NCI-H82 treated with DMSO at 0.1 percent for 48 hours (cell line): ENCODE measurements at regions not wholly inside any gene's neighbourhood (a gene's known extent, or its start where the extent isn't known, plus 50 kb on each side); places are given as distances from the start of the nearest gene placed in this dataset.
A peak's percentile ranks its signal among the peaks of the same experiment; 100 is the strongest.
"Not testable (repeated sequence)": the region's sequence is repeated elsewhere in the genome, so short reads cannot be mapped to it uniquely, and the experiment has no call there.

Experiments
- DNase-seq: peaks from one replicate; lab custom pipeline; 2025; ENCODE audit not compliant: unreplicated experiment; lab: John Stamatoyannopoulos, UW

DNA sequence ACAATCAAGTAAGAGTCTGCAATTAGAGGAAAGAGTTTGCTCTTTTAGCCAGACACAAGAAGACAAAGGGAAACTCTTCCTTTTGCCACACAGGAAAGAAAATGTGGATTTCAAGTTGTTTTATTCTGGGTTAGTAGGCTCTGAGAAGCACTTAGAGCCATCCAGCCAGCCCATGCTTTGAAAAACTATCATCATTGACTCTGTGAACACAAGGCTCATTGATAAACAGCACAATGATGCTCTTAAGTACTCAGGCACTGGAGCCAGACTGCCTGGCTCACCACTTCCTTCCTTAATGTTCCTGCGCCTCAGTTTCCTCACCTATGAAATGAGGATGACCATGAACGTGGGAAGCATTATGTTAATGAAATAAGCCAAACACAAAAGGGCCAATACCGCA, 150.2 kb upstream of the EEA1 start:
- no peak for DNase-seq

DNA sequence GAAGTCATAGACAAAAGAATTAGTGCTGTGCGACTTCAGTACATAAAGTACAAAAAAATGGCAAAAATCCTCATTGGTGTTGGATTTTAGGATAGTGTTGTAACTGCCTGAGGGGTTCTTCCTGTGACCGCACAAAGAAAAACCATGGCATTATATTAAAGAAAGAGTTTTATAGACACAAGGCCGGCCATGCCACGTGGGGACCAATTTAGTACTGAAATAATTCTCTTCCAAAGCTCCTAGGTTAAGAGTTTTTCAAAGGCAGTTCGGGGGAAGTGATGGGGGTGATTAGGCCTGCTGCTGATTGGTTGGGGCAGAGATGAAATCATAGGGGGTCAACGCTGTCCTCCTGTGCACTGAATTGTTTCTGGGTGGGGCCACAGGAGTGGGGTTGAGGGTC, 150.9 kb upstream of the EEA1 start:
- DNase-seq = no peak

DNA sequence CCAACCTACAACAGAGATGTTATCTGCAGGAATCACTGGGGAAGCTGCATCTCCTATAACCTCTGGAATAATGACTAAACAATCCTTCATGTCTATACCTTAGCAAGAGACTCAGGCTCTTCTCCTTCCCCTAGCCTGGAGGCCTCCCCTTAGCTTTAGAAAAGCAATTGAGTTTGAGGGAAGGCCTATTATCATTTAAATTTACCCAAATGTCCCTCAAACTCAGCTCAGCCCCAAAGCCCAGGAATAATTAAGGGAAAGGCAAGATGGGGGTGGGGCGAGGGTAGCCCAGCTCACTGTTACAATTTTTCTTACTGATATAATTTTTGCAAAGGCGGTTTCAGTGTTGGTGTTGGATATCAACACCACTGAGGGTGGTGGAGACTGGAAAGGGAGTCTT, 151.4 kb upstream of the EEA1 start:
- DNase-seq = no peak

DNA sequence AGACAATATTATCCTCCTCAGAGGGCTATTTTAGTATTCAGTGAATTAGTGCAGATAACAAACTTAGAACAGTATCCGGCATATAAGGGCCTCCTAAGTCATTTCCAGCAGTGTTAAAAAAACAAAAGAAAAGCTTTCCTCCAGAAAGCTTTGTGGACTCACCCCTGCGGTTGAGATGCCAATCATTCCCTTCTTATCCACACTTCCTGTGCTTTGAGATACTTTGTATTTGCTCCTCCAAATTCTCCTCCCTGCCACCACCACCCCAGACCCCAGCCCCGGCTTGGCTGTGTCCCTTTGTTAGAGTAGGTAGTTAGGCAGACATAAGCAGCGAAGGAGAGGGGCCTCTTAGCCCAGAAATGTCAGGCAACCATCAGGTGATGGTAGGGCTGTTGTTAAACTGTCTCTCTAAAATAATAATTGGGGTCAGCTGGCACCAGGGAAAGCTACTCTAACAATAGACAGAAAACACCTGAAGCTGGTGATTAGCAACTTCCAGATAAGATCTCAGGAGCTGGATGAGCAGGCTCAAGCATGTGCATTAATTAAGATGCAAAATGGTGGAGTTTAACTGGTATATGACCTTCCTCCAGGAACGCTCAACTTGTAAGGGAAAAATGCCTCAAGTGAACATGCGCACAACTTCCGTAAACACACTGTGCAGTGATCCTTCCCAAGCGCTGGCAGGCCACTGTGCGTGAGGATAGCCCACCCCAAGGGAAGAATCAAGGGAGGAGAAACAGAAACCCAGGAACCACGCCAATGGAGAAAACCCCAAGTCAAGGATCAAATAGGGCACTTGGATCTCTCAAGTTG, 152.1 kb upstream of the EEA1 start:
- DNase-seq = no peak

DNA sequence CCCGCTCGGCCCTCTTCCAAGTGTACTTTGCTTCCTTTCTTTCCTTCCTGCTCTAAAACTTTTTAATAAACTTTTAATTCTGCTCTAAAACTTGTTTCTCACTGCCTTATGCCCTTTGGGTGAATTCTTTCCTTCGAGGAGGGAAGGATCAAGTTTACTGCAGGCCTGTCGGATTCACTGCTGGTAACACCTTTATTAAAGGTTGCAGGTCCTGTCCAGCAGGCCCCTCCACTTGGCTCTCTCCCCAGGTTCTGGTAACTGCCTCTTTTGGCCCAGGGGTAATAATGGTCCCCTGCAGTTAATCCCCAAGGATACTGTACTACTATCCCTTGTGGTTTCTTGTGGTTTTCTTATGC, 152.7 kb upstream of the EEA1 start:
- no peak for DNase-seq

DNA sequence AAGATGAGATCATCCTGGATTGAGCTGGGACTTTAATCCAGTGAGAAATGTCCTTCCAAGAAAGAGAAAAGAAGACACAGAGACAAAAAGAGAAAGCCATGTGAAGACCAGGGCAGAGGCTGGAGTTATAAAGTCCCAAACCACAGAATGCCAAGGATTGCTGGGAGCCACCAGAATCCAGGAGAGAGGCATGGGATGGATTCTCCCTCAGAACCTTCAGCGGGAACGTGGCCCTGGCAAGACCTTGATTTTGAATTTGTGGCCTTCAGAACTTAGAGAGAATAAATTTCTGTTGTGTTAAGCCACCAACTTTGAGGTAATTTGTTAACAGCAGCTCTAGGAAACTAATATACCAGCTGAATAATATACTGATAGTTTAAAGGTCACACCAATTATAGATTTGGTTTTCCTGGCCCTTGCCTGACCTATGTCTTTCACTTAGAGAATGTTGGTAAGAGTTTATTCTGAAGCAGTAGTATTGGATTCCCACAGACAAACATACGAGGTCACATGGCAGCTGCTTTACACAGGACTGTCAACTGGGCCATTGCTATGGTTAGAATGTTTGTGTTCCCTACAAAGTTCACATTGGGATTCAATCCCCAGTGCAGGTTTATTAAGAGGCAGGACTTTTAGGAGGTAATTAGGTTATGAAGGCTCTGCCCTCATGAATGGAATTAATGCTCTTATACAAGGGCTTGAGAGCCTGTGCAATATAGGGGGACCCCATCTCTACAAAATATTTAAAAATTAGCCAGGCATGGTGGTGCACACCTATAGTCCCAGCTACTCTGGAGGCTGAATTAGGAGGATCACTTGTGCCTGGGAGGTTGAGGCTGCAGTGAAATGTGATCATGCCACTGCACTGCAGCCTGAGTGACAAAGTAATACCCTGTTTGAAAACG, 156.5 kb upstream of the EEA1 start:
- DNase-seq = no peak

DNA sequence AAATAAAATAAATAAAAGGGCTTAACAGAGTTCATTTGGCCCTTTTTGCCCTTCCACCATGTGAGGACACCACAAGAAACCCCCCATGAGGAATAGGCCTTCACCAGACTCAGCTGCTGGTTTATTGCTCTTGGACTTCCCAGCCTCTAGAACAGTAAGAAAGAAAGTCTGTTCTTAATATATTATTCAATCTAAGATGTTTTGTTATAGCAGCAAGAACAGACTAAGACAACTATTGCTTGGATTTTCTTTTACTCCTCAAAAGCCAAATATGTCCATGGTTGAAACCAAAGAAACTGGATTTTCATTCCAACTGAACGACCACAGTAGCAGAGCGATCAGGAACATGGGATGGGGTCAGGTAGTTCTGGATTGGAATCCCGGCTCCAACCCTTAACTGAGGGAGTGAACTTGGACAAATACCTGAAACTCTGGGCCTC, 157.2 kb upstream of the EEA1 start:
- no peak for DNase-seq

DNA sequence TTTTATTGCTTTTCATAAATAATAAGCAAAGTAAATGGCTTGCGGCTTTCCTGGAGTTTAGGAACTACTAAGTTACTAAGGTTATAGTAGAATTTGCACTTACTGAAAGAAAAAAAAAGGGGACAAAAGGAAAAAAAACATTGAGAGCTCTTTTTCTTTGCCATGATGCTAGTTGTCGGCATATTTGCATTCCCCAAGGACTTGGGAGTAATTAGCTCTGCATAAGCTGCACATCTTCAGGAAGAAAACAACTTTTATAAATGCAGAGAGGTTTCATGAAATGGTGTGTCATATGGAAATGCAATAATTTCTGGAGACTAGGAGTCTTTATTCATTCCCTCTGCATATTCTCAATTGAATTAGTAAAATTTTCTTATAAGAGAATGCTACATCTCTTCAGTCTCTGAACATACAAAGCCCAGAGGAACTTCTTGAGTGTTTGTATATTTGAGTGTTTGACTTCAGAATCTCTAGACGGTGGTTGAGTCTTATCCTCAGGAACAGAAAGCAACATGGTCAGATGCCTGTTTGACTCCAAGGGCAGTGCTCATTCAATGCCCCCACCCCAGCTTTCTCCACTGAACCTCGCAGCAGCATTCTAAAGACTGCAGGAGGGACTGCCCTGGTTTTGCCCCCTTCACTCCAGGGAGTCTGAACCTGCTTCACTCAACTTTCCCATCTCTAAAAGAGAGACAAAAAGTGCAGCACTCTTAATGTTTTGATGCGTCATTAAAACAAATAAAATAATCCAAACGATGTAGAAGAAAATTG, 158.9 kb upstream of the EEA1 start:
- DNase-seq = no peak

DNA sequence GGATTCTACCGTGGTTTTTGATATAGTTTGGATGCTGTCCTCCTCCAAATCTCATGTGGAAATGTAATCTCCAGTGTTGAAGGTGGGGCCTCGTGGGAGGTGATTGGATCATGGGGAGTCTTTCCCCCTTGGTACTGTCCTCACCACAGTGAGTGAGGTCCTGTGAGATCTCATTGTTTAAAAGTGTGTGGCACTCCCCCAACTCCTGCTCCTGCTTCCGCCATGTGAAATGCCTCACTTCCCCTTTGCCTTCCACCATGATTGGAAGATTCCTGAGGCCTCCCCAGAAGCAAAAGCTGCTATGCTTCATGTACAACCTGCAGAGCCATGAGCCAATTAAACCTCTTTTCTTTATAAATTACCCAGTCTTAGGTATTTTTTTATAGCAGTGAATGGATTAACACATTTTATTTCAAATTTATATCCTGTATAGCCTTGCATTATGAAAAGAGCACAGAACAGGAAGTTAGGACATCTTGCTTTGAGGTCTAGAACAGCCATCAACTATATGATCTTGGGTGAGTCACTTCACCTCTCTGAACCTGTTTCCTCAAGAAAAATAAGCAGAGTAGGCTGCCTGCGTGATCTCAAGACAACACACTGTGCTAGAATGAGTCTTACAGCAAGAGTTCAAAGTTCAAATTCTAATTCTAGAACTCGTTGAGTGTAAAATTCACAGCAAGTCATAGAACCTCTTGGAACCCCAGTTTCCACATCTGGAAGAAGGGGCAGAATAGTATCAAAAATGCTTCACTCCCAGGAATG, 160.9 kb upstream of the EEA1 start:
- no peak for DNase-seq

DNA sequence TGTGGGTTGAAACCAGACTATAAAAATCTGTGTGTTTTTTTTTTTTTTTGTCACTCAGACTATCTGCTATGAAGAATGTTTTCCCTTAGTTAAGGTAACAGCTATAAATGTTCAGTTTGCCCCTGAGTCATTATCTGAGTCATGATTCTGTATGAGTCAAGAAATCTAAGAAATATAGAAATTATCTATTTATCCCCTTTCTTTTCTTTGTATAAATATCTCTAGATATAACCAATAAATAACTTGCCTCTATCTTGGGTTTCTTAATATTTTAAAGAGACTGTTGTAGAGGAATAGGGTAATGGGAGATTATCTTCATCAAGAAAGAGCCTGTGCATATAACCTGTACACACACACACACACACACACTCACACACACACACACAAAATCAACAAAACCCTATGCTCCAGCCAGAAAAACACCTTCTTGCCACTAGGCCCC, 161.7 kb upstream of the EEA1 start:
- DNase-seq = no peak

DNA sequence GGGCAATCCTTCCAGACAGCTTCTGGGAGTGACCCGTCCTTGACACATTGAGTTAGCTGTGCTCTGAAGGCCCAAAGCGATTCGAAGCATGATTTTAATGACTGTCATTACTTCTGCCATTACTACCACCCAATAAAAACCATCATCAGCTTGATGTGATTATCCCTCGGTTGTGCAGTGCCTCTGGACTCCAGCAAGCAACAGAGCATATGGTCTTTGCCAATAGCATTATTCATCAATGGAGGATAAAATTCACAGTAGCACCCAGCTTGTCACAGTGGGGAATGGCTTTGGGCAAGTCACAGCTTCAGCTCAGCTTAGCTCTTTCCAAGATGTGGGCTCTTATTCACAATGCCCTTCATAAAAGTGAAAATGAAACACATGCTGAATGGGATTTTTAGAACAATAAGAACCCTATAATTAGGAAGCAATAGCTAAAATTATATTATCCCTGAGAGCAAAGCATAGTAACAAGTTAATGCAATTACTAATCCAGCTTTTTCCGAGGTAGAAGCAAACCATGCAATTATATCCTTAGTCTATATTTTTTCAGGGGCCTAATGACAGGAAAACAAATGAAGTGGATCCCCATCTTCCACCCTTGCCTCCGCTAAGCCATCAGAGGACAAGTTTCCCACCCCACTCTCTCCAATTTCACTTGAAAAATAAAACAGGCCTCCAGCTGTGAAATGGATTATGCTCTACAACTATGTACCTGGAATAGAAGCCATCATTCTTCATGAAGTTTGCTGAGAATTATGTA, 163.0 kb upstream of the EEA1 start:
- DNase-seq = peak; percentile 50

DNA sequence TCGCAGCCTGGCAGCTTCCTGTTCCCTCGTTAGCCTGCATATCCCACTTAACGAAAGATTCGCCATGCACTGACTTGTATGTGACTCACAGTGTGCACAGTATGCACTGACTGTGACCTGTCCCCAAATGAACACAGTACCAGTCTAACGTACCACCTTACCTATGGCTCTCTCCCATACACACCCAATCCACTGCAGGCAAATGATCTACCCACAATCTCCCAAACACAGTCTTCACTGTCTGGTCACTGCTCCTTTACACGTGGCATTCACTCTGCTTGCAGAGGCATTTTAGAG, 163.5 kb upstream of the EEA1 start:
- DNase-seq = no peak

DNA sequence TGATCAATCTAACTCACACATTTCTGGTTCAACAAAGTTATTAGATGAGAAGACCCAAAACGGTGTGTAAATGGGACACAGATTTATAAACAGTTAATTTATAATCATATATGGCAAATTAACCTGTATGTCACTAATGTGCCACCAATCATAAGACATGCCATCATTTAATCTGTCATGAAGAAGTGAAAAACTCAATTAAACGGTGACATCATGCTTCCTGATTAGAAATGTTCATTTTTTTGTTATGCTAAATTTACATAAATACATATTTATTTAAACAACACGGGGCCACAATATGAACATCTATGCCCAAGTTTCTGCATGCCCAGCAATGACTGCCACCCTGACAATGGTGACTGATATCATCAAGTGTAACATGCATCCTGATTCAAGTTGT, 164.1 kb upstream of the EEA1 start:
- DNase-seq = no peak

DNA sequence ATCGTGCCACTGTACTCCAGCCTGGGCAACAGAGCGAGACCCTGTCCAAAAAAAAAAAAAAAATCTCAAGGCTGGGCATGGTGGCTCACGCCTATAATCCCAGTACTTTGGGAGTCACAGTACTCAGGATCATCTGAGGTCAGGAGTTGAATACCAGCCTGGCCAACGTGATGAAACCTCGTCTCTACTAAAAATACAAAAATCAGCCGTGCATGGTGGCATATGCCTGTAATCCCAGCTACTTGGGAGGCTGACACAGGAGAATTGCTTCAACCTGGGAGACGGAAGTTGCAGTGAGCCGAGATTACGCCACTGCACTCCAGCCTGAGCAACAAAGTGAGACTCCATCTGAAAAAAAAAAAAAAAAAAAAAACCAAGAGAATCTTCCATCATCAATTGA, 165.1 kb upstream of the EEA1 start:
- not testable (repeated sequence) for DNase-seq

DNA sequence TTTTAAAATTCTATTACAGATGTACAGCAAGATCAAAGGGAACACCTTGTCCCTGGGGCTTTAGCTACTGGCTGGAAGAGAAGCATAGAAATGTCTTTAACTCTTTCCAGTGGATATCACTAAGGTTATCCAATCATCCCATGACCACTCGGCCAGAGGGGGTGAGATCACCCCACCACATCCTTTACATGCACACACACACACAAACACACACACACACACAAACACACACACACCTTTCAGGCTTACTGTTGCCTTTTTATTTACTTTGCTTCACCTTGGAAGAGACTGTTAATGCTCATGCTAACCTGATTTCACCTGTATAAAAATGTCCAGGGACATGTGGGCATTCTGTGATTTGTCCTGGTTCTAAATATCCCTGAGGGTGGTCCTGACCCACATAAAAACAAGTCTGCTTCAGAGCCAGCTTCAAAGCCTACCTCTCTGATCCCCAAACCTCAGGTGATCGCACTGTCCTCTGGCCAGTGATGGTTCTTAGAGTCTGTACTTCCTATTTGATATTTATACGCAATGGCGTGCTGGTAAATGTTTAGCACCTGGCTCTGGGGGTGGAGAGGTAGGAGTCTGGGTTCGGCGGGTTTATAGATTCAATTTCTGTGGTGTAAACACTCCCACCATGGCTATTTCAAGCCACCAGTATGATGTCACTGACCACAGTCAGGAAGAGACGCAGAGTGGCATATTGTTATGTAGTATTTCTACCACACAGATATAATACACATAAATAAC, 166.1 kb upstream of the EEA1 start:
- DNase-seq = no peak

DNA sequence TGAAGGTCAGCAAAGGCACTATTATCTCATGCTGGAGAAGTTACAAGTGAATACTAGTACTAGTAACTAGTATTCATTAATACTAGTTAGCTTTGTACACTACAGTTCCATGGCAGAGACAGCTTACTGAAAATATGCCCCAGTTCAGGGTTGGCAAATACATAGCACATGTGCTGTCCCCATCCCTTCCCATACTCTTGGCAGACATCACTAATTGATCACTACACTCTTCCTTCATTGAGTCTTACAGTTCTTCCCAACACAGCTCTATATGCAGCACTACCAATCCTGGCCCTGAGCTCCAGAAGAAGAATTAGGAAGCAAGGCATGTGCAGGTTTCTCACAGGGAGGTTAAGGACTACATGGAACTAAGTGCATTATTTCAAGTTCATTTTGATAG, 168.3 kb upstream of the EEA1 start:
- DNase-seq = no peak

DNA sequence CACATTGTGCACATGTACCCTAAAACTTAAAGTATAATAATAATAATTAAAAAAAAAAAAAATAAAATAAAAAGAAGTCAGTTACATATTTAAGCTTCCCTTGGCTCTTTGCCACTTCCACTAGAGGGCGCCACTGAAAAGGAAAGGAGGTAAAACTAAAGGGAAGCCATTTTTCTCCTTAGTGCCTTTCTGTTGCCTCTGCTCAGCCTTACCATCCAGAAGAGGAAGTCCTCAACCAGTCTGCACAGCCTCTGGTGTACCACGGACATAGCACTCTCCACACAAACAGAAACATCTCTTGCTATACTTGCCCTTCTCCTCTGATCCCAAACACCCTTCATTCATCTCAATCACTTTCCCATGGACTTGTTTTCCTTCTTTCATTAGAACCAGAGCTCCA, 169.0 kb upstream of the EEA1 start:
- no peak for DNase-seq

DNA sequence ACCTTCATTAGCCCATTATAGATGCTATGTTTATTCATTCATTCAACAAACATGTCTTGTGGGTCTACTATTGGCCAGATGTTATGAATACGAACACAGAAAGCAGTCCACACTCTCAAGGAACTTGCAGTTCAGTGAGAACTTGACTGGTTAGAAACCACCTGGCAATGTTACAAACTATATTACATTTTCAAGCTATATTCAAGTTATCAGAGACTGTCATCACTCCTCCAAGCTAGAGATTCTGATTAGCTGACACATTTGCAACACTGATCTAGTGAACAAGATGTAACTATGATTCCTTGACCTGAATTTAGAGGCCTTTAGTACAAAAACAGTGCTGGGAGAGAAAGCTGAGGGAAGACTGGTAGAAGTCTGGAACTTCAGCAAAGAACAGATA, 170.7 kb upstream of the EEA1 start:
- DNase-seq = no peak

DNA sequence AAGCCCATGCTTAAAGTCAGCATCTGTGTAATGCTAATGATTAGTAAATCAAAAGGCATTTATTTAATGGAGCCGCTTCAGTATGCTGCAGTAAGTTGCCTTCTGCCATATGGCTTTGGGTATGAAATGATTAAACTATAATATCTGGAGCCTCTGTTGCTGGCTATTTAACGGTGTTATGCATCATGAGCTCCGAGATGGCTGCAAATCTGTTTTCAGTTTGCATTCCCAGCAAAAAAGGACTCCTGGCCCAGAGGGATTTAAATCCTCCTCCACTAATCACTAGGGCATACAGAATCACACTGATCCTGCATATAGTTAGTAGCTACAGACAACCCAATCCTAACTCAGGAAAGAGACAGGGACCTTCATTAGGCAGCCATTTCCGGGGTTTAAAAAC, 171.5 kb upstream of the EEA1 start:
- DNase-seq = peak; percentile 77

DNA sequence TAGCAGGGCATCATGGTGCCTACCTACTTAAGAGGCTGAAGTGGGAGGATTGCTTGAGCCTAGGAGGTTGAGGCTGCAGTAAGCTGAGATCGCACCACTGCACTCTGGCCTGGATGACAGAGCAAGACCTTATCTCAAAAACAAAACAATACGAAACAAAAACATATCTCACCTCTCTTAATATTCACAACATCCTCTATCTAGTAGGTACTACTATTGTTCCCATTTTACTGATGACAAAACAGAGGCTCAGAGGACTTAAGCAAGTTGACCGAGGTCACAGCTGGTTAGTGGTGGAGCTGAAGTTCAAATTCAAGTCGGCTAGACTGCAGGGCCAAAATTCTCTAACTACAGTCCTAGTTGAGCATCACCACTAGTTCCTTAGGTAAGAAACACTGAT, 172.3 kb upstream of the EEA1 start:
- no peak for DNase-seq
